Activated B cell treated with CpG ODN at 0.5 μM for 24 hours (primary cell): ENCODE measurements at regions not wholly inside any gene's neighbourhood (a gene's known extent, or its start where the extent isn't known, plus 50 kb on each side); places are given as distances from the start of the nearest gene placed in this dataset.

Experiments
- ATAC-seq: fragments of 200-7000 bp; cut with Tn5 transposase; one replicate; pipeline ENCODE4 v1.10.0; 2021; ENCODE audit warnings: low read depth, mild to moderate bottlenecking, moderate library complexity
- CTCF ChIA-PET: fragments of 350-600 bp; sonication (Branson Sonifier 250); formaldehyde crosslinking; loops from one replicate; lab custom pipeline; 2021; ENCODE audit warnings: antibody characterized with exemption; lab: Charles Lee
- POLR2A ChIA-PET: fragments of 350-600 bp; sonication (Branson Sonifier 250); formaldehyde crosslinking; loops from one replicate; lab custom pipeline; 2021; ENCODE audit warnings: antibody characterized with exemption; lab: Charles Lee
- DNase-seq: peaks from one replicate; pipeline ENCODE4 v3.0.0; 2022
- H3K27ac Mint-ChIP-seq: one replicate; pipeline ENCODE4 v1.8.0; 2020; ENCODE audit warnings: mixed read lengths
- H3K27me3 Mint-ChIP-seq: one replicate; pipeline ENCODE4 v1.8.0; 2021; ENCODE audit warnings: mixed read lengths
- H3K36me3 Mint-ChIP-seq: one replicate; pipeline ENCODE4 v1.8.0; 2021; ENCODE audit warnings: low read depth, mixed read lengths
- H3K4me1 Mint-ChIP-seq: one replicate; pipeline ENCODE4 v1.8.0; 2021; ENCODE audit warnings: mixed read lengths
- H3K4me3 Mint-ChIP-seq: one replicate; pipeline ENCODE4 v1.8.0; 2020; ENCODE audit warnings: mild to moderate bottlenecking, mixed read lengths
- H3K9me3 Mint-ChIP-seq: one replicate; pipeline ENCODE4 v1.8.0; 2020; ENCODE audit warnings: mixed read lengths
- CTCF ChIP-seq: fragments of 200-600 bp; IDR thresholded peaks from one replicate; pipeline ENCODE4 v1.8.0; 2022; ENCODE audit warnings: antibody characterized with exemption, mild to moderate bottlenecking
- intact Hi-C: fragments of 100-400 bp; cut with micrococcal nuclease; formaldehyde crosslinking; loops from one replicate; pipeline ENCODE4 v1.15.1; 2024

- Mint-ChIP-seq H3K9me3 (no peaks in the 10 kb centered on the region), H3K36me3 (no peaks in the 10 kb centered on the region), H3K4me1 (peaks cover 63% of the 10 kb centered on the region), H3K4me3 (no peak overlapping the region), H3K27ac (peak overlapping the region; percentile 57), H3K27me3 (no peaks in the 10 kb centered on the region)
- intact Hi-C loops: no loop called here
- DNase-seq: no peak
- POLR2A ChIA-PET: interaction anchor here (0.6 to 3.6 kb wide), 5 partner anchors 9 to 226 kb away, joined by 3 to 24 read pairs (median 3); partner anchors contain the start of gene NFKBIZ
- TF ChIP-seq CTCF: no peak
- ATAC-seq: peak; percentile 16
- CTCF ChIA-PET: interaction anchor here (0.7 to 4.5 kb wide), 2 partner anchors 64 to 226 kb away, joined by 3 to 35 read pairs; no protein-coding TSS in a partner anchor
Measured at GRCh38 chr3:101999177-101999779, 150.0 kb downstream of the NFKBIZ start.

GRCh38 chr3:102000620-102001209 is 151.4 kb downstream of the NFKBIZ start:
- CTCF ChIA-PET: interaction anchor here (0.6 kb wide), 1 partner anchor 224 kb away, joined by 3 read pairs; no protein-coding TSS in a partner anchor
- peak overlapping the region; percentile 15 for H3K27ac Mint-ChIP-seq
- no peaks in the 10 kb centered on the region for H3K36me3 Mint-ChIP-seq
- POLR2A ChIA-PET: no interaction called here
- H3K4me1 Mint-ChIP-seq: peaks cover 61% of the 10 kb centered on the region
- no peak for TF ChIP-seq CTCF
- no peak for DNase-seq
- no peaks in the 10 kb centered on the region for H3K27me3 Mint-ChIP-seq
- H3K9me3 Mint-ChIP-seq: no peaks in the 10 kb centered on the region
- peak; percentile 43 for ATAC-seq
- intact Hi-C loops: no loop called here
- no peak overlapping the region for H3K4me3 Mint-ChIP-seq

GRCh38 chr3:102002056-102002455 is 152.7 kb downstream of the NFKBIZ start:
- H3K36me3 Mint-ChIP-seq: no peaks in the 10 kb centered on the region
- H3K27me3 Mint-ChIP-seq: no peaks in the 10 kb centered on the region
- DNase-seq: no peak
- peaks cover 51% of the 10 kb centered on the region for H3K4me1 Mint-ChIP-seq
- intact Hi-C loops: no loop called here
- H3K27ac Mint-ChIP-seq: no peak overlapping the region
- ATAC-seq: no peak
- POLR2A ChIA-PET: no interaction called here
- no peak overlapping the region for H3K4me3 Mint-ChIP-seq
- CTCF ChIA-PET: interaction anchor here (0.6 kb wide), 1 partner anchor 222 kb away, joined by 3 read pairs; no protein-coding TSS in a partner anchor
- H3K9me3 Mint-ChIP-seq: no peaks in the 10 kb centered on the region
- no peak for TF ChIP-seq CTCF

GRCh38 chr3:102004561-102004960 is 155.2 kb downstream of the NFKBIZ start:
- intact Hi-C loops: no loop called here
- DNase-seq (no peak), ATAC-seq (no peak)
- TF ChIP-seq CTCF: no peak
- Mint-ChIP-seq H3K36me3 (no peaks in the 10 kb centered on the region), H3K27ac (no peak overlapping the region), H3K27me3 (no peaks in the 10 kb centered on the region), H3K9me3 (no peaks in the 10 kb centered on the region), H3K4me3 (no peak overlapping the region), H3K4me1 (peaks cover 45% of the 10 kb centered on the region)
- ChIA-PET POLR2A (interaction anchor here (0.9 to 1.7 kb wide), 2 partner anchors 34 to 148 kb away, joined by 3 to 6 read pairs; no protein-coding TSS in a partner anchor), CTCF (interaction anchor here (1.3 kb wide), 1 partner anchor 196 kb away, joined by 4 read pairs; no protein-coding TSS in a partner anchor)

GRCh38 chr3:102005551-102005950 is 156.2 kb downstream of the NFKBIZ start:
- CTCF ChIA-PET: no interaction called here
- intact Hi-C loops: no loop called here
- no peak overlapping the region for H3K4me3 Mint-ChIP-seq
- H3K9me3 Mint-ChIP-seq: no peaks in the 10 kb centered on the region
- H3K36me3 Mint-ChIP-seq: no peaks in the 10 kb centered on the region
- H3K27ac Mint-ChIP-seq: no peak overlapping the region
- POLR2A ChIA-PET: interaction anchor here (0.6 to 1.7 kb wide), 3 partner anchors 8 to 149 kb away, joined by 3 to 6 read pairs (median 3); no protein-coding TSS in a partner anchor
- H3K27me3 Mint-ChIP-seq: no peaks in the 10 kb centered on the region
- no peak for TF ChIP-seq CTCF
- DNase-seq: no peak
- H3K4me1 Mint-ChIP-seq: peaks cover 36% of the 10 kb centered on the region
- ATAC-seq: no peak
